Karpas-422 (cell line): ENCODE measurements at regions not wholly inside any gene's neighbourhood (a gene's known extent, or its start where the extent isn't known, plus 50 kb on each side); places are given as distances from the start of the nearest gene placed in this dataset.

Experiments used
- DNase-seq: peaks from one replicate; pipeline ENCODE4 v3.0.0-alpha.2; 2015
- H2AFZ ChIP-seq: fragments of 200-600 bp; sonication (generic); 2 replicates; pipeline ENCODE4 v1.6.1; 2014; ENCODE audit warnings: antibody characterized with exemption, low read length, mixed read lengths
- H3K27ac ChIP-seq: fragments of 200-600 bp; sonication (generic); 2 replicates; pipeline ENCODE4 v1.5.1; 2014; ENCODE audit warnings: mild to moderate bottlenecking, low read length, moderate library complexity
- H3K27me3 ChIP-seq: fragments of 200-600 bp; sonication (generic); 2 replicates; pipeline ENCODE4 v1.6.1; 2014; ENCODE audit warnings: low read length, mixed read lengths
- H3K36me3 ChIP-seq: fragments of 200-600 bp; sonication (generic); 2 replicates; pipeline ENCODE4 v1.6.1; 2014; ENCODE audit warnings: low read length, mixed read lengths; ENCODE audit not compliant: insufficient read depth
- H3K4me1 ChIP-seq: fragments of 200-600 bp; sonication (generic); 2 replicates; pipeline ENCODE4 v1.6.1; 2014; ENCODE audit warnings: mild to moderate bottlenecking, low read length, mixed read lengths
- H3K4me2 ChIP-seq: fragments of 200-600 bp; sonication (generic); 2 replicates; pipeline ENCODE4 v1.6.1; 2014; ENCODE audit warnings: low read length, low read depth, mild to moderate bottlenecking; ENCODE audit not compliant: poor library complexity, severe bottlenecking
- H3K4me3 ChIP-seq: fragments of 200-600 bp; sonication (generic); 2 replicates; pipeline ENCODE4 v1.5.1; 2014; ENCODE audit warnings: mild to moderate bottlenecking, antibody characterized with exemption, low read length, mixed read lengths
- H3K79me2 ChIP-seq: fragments of 200-600 bp; sonication (generic); 2 replicates; pipeline ENCODE4 v1.6.1; 2014; ENCODE audit warnings: mild to moderate bottlenecking, low read length, mixed read lengths
- H3K9ac ChIP-seq: fragments of 200-600 bp; sonication (generic); 2 replicates; pipeline ENCODE4 v1.6.0; 2014; ENCODE audit warnings: low read length
- H3K9me2 ChIP-seq: fragments of 200-600 bp; sonication (generic), shearing (Covaris generic); replicated peaks from 2 replicates; pipeline ENCODE4 v1.6.0; 2014; ENCODE audit warnings: mild to moderate bottlenecking, low read length, moderate library complexity; ENCODE audit not compliant: insufficient read depth
- H3K9me3 ChIP-seq: fragments of 300-700, 200-600 bp; sonication (generic); 2 replicates; pipeline ENCODE4 v1.6.1; 2014; ENCODE audit warnings: low read length, mixed read lengths
- H4K20me1 ChIP-seq: fragments of 200-600 bp; sonication (generic); 2 replicates; pipeline ENCODE4 v1.6.1; 2014; ENCODE audit warnings: mild to moderate bottlenecking, antibody characterized with exemption, low read length, low read depth; ENCODE audit not compliant: insufficient read depth

- H3K9ac ChIP-seq, result no peak overlapping the region
- no peaks in the 10 kb centered on the region for H3K79me2 ChIP-seq
- H2AFZ ChIP-seq, result no peak overlapping the region
- H3K27me3 ChIP-seq, result no peaks in the 10 kb centered on the region
- H3K9me2 ChIP-seq, result no peaks in the 10 kb centered on the region
- no peaks in the 10 kb centered on the region for H3K4me1 ChIP-seq
- no peak overlapping the region for H3K4me2 ChIP-seq
- no peaks in the 10 kb centered on the region for H4K20me1 ChIP-seq
- H3K36me3 ChIP-seq, result no peaks in the 10 kb centered on the region
- no peak overlapping the region for H3K27ac ChIP-seq
- no peaks in the 10 kb centered on the region for H3K9me3 ChIP-seq
- DNase-seq, result no peak
- no peak overlapping the region for H3K4me3 ChIP-seq
These were observed 176.2 kb downstream of the JCAD start for GRCh38 chr10:29883231-29883630.

DNA sequence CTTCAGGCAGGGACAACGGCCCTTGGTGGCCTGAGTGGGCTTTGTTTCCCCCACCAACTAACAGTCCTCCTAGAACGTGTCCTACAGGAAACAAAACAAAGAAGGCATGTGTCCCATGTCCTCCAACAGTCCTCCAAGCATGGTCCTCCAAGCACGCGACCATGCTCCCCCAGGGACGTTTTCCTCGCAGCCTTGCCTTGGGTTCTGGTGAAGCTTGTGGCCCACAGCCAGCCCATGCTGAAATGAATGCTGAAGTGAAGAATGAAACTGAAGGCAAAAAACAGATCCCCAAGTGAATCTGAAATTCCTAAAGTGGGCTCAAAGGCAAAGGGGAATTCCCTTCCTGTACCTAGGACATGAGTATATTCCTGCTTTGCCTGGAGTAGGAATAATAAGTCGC is 176.6 kb downstream of the JCAD start:
- no peak overlapping the region for H2AFZ ChIP-seq
- no peak for DNase-seq
- no peak overlapping the region for H3K4me3 ChIP-seq
- no peak overlapping the region for H3K9ac ChIP-seq
- H3K79me2 ChIP-seq, result no peaks in the 10 kb centered on the region
- H3K27me3 ChIP-seq, result no peaks in the 10 kb centered on the region
- no peaks in the 10 kb centered on the region for H3K9me3 ChIP-seq
- no peaks in the 10 kb centered on the region for H4K20me1 ChIP-seq
- H3K9me2 ChIP-seq, result no peaks in the 10 kb centered on the region
- H3K27ac ChIP-seq, result no peak overlapping the region
- H3K4me2 ChIP-seq, result no peak overlapping the region
- no peaks in the 10 kb centered on the region for H3K4me1 ChIP-seq
- no peaks in the 10 kb centered on the region for H3K36me3 ChIP-seq

- no peak overlapping the region for H2AFZ ChIP-seq
- H3K36me3 ChIP-seq, result no peaks in the 10 kb centered on the region
- no peaks in the 10 kb centered on the region for H3K4me1 ChIP-seq
- no peaks in the 10 kb centered on the region for H3K9me2 ChIP-seq
- no peaks in the 10 kb centered on the region for H4K20me1 ChIP-seq
- H3K9ac ChIP-seq, result no peak overlapping the region
- H3K27me3 ChIP-seq, result no peaks in the 10 kb centered on the region
- H3K9me3 ChIP-seq, result no peaks in the 10 kb centered on the region
- H3K79me2 ChIP-seq, result no peaks in the 10 kb centered on the region
- no peak for DNase-seq
- no peak overlapping the region for H3K4me3 ChIP-seq
- H3K27ac ChIP-seq, result no peak overlapping the region
- no peak overlapping the region for H3K4me2 ChIP-seq
These were observed 177.6 kb downstream of the JCAD start for GRCh38 chr10:29881811-29882210.

DNA sequence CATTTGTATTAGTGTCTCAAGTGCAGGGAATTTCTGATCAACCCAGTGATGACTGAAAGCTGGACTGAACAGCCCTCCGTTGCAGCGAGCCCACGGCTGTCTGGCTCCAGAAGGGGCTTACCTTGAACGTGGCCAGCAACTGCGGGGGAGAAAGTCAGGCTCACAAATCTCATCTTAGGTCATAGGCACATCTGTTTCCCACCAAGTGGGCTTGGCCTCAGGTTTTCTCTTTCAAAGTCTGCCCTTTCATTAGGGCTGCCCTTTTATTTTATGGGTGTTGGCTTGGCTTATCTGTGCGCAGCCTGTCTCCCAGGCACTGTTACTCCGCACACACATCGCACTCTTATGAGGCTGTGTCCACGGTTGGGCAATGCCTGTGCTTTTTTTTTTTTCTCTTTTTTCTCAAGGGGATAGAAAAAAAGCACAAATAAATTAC is 178.0 kb downstream of the JCAD start:
- no peaks in the 10 kb centered on the region for H3K9me3 ChIP-seq
- H4K20me1 ChIP-seq, result no peaks in the 10 kb centered on the region
- H3K36me3 ChIP-seq, result no peaks in the 10 kb centered on the region
- no peak overlapping the region for H2AFZ ChIP-seq
- H3K4me2 ChIP-seq, result no peak overlapping the region
- H3K27me3 ChIP-seq, result no peaks in the 10 kb centered on the region
- no peaks in the 10 kb centered on the region for H3K79me2 ChIP-seq
- H3K27ac ChIP-seq, result no peak overlapping the region
- DNase-seq, result no peak
- no peak overlapping the region for H3K4me3 ChIP-seq
- no peak overlapping the region for H3K9ac ChIP-seq
- H3K9me2 ChIP-seq, result no peaks in the 10 kb centered on the region
- no peaks in the 10 kb centered on the region for H3K4me1 ChIP-seq

DNA sequence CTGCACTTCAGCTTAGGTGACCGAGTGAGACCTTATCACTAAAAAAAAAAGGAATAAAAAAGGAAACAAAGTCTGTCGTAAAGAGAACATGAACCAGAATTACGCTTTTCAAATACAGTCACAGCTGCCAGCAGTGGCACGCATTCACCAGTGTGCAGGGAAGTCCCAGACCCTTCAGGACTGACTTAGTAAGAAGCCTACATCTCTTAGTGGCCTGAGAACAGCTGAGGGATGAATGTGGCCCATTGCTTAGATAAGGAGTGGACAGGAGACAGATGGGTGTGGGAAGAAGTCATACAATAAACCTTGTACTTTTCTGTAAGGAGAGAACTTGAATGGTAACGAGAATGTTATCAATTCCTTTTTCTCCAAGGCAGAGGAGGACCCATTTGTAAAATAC is 178.5 kb downstream of the JCAD start:
- Histone ChIP-seq H3K9me2 (no peaks in the 10 kb centered on the region), H3K9me3 (no peaks in the 10 kb centered on the region), H3K79me2 (no peaks in the 10 kb centered on the region), H3K4me2 (no peak overlapping the region), H3K4me1 (no peaks in the 10 kb centered on the region), H2AFZ (no peak overlapping the region), H3K36me3 (no peaks in the 10 kb centered on the region), H4K20me1 (no peaks in the 10 kb centered on the region), H3K27ac (no peak overlapping the region), H3K4me3 (no peak overlapping the region), H3K27me3 (no peaks in the 10 kb centered on the region), H3K9ac (no peak overlapping the region)
- DNase-seq, result no peak

- H3K4me1 ChIP-seq, result no peaks in the 10 kb centered on the region
- no peak overlapping the region for H3K27ac ChIP-seq
- no peak overlapping the region for H3K4me2 ChIP-seq
- no peaks in the 10 kb centered on the region for H3K36me3 ChIP-seq
- no peak overlapping the region for H2AFZ ChIP-seq
- no peak for DNase-seq
- no peaks in the 10 kb centered on the region for H3K9me2 ChIP-seq
- H3K4me3 ChIP-seq, result no peak overlapping the region
- no peaks in the 10 kb centered on the region for H3K79me2 ChIP-seq
- no peaks in the 10 kb centered on the region for H4K20me1 ChIP-seq
- no peak overlapping the region for H3K9ac ChIP-seq
- H3K27me3 ChIP-seq, result no peaks in the 10 kb centered on the region
- H3K9me3 ChIP-seq, result no peaks in the 10 kb centered on the region
These were observed 179.5 kb downstream of the JCAD start for GRCh38 chr10:29879862-29880261.

DNA sequence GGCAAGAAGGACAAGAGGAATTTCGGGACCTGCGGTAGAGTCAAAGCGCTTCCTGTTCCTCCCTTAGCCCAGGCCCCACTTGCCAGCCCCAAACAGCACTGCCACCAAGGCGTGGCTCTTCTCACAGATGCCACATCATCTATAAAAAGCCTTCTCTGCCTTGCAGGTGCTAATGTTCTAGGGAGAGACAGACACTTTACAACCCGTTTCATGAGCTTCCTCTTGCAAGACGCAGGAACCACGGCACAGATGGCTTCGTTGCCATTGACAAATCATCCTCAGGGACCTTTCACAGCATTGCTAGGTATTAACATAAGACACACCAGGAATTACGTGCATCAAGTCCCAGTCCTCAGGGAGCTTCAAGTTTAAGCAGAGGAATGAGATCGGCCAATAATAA is 180.9 kb downstream of the JCAD start:
- H3K9me2 ChIP-seq, result no peaks in the 10 kb centered on the region
- H3K27ac ChIP-seq, result no peak overlapping the region
- no peak overlapping the region for H3K4me2 ChIP-seq
- DNase-seq, result no peak
- no peak overlapping the region for H3K4me3 ChIP-seq
- no peaks in the 10 kb centered on the region for H3K36me3 ChIP-seq
- no peaks in the 10 kb centered on the region for H3K79me2 ChIP-seq
- H4K20me1 ChIP-seq, result no peaks in the 10 kb centered on the region
- H3K9me3 ChIP-seq, result no peaks in the 10 kb centered on the region
- H2AFZ ChIP-seq, result no peak overlapping the region
- H3K4me1 ChIP-seq, result no peaks in the 10 kb centered on the region
- no peaks in the 10 kb centered on the region for H3K27me3 ChIP-seq
- no peak overlapping the region for H3K9ac ChIP-seq

GRCh38 chr10:29877793-29878491 is 181.4 kb downstream of the JCAD start:
- no peaks in the 10 kb centered on the region for H3K9me2 ChIP-seq
- H3K27ac ChIP-seq, result no peak overlapping the region
- no peaks in the 10 kb centered on the region for H4K20me1 ChIP-seq
- H3K79me2 ChIP-seq, result no peaks in the 10 kb centered on the region
- no peaks in the 10 kb centered on the region for H3K4me1 ChIP-seq
- H3K27me3 ChIP-seq, result no peaks in the 10 kb centered on the region
- H3K4me2 ChIP-seq, result no peak overlapping the region
- no peaks in the 10 kb centered on the region for H3K9me3 ChIP-seq
- no peak overlapping the region for H3K4me3 ChIP-seq
- H2AFZ ChIP-seq, result no peak overlapping the region
- no peak overlapping the region for H3K9ac ChIP-seq
- H3K36me3 ChIP-seq, result no peaks in the 10 kb centered on the region
- no peak for DNase-seq
